GM21723 (cell line): ENCODE measurements at regions not wholly inside any gene's neighbourhood (a gene's known extent, or its start where the extent isn't known, plus 50 kb on each side); places are given as distances from the start of the nearest gene placed in this dataset.
"Not testable (repeated sequence)": the region's sequence is repeated elsewhere in the genome, so short reads cannot be mapped to it uniquely, and the experiment has no call there.

Source experiments
- ATAC-seq: cut with Tn5 transposase; IDR thresholded peaks from one replicate; pipeline ENCODE4 v1.9.1; 2021; ENCODE audit warnings: mild to moderate bottlenecking, moderate library complexity; ENCODE audit not compliant: unreplicated experiment

DNA sequence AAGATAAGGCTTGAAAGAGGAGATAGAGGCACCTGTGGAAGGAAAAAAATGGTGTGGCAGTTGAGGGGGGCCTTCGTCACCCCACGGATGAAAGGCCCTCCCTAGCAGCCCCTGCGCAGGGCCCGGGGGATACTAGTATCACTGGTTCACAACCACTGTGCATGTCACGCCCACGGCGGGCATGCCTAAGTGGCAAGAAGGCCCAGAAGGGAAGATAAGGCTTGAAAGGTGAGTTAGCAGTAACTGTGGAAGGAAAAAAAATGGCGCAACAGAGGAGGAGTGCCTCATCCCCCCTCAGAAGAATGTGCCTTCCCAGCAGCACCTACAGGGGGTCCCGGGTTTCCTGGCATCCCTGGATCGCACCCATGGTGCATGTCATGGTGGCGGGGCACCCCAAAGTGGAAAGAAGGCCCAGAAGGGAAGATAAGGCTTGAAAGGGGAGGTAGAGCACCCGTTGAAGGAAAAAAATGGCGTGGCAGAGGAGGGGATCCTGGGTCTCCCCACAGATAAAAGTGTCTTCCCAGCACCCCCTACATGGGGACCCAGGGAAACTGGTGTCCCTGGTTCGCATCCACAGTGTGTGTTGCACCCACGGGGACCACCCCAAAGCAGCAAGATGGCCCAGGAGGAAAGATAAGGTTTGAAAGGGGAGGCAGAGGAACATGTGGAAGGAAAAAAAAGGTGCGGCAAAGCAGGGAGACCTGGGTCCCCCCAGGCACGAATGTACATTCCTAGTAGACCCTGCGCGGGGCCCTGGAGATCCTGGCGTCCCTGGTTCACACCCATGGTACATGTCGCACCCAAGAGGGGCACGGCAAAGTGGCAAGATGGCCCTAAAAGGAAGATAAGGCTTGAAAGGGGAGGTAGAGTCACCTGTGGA is 279.2 kb downstream of the ALG10 start:
- no peak for ATAC-seq

DNA sequence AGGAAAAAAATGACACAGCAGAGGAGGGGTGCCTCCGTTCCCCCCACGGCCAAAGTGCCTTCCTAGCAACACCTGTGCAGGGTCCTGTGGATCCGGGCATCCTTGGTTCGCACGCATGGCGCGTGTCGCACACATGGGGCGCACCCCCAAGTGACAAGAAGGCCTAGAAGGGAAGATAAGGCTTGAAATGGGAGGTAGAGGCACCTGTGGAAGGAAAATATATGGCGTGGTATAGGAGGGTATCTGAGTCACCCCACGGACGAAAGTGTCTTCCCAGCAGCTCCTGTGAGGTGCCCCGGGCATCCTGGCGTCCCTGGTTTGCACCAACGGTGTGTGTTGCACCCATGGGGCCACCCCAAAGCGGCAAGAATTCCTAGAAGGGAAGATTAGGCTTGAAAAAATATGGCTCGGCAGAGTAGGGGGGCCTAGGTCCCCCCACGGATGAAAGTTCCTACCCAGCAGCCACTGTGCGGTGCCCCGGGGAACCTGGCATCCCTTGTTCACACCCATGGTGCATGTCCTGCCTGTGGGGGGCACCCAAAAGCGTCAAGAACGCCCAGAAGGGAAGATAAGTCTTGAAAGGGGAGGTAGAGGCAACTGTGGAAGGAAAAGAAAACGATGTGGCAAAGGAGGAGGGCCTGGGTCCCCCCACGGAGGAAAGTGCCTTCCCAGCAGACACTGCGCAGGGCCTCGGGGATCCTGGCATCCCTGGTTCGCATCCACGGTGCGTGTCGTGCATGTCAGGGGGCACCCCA is 280.0 kb downstream of the ALG10 start:
- ATAC-seq, result no peak

DNA sequence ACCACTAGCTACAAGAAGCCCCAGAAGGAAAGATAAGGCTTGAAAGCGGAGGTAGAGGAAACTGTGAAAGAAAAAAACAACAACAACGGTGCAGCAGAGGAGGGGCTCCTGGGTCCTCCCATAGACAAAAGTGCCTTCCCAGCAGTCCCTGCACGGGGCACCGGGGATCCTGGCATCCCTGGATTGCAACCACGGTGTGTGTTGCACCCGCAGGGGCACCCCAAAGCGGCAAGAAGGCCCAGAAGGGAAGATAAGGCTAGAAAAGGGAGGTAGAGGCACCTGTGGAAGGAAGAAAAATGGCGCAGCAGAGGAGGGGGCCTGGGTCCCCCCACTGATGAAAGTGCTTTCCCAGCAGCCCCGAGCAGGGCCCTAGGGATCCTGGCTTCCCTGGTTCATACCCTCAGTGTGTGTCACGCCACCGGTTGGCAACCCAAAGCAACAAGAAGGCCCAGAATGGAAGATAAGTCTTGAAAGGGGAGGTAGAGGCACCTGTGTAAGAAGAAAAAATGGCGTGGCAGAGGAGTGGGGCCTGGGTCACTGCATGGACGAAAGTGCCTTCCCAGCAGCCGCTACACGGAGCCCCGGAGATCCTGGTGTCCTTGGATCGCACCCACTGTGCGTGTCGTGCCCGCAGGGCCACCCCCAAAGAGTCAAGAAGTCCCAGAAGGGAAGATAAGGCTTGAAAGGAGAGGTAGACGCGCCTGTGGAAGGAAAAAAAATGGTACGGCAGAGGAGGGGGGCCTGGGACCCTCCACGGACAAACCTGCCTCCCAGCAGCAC is 281.0 kb downstream of the ALG10 start:
- no peak for ATAC-seq

DNA sequence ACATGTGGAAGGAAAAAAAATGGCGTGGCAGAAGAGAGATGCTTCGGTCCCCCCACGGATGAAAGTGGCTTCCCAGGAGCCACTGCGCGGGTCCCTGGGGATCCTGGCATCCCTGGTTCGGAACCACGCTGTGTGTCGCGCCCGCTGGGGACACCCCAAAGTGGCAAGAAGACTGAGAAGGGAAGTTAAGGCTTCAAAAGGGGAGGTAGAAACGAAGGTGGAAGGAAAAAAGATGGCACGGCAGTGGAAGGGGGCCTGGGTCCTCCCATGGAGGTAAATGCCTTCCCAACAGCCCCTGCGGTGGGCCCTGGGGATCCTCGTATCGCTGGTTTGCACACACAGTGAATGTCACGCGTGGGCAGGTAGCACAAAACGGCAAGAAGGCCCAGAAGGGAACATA is 281.7 kb downstream of the ALG10 start:
- no peak for ATAC-seq

DNA sequence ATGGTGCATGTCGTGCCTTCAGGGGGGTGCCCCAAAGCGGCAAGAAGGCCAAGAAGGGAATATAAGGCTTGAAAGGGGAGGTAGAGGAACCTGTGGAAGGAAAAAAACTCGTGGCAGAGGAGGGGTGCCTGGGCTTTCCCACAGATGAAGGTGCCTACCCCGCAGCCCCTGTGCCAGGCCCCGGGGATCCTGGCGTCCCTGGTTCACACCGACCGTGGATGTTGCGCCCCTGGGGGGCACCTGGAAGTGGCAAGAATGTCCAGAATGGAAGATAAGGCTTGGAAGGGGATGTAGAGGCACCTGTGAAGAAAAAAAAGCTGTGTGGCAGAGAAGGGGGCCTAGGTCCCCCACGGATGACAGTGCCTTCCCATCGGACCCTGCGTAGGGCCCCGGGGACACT is 282.2 kb downstream of the ALG10 start:
- no peak for ATAC-seq

DNA sequence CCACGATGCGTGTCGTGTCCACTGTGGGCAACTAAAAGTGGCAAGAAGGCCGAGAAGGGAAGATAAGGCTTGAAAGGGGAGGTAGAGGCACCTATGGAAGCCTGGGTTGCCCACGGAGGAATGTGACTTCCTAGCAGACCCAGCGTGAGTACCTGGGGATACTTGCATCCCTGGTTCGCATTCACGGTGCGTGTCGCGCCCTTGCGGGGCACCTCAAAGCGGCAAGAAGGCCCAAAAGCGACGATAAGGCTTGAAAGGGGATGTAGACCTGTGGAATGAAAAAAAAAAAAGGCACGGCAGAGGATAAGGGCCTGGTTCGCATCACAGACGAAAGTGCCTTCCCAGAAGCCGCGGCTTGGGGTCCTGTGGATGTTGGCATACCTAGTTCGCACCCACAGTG is 282.9 kb downstream of the ALG10 start:
- ATAC-seq, result no peak

DNA sequence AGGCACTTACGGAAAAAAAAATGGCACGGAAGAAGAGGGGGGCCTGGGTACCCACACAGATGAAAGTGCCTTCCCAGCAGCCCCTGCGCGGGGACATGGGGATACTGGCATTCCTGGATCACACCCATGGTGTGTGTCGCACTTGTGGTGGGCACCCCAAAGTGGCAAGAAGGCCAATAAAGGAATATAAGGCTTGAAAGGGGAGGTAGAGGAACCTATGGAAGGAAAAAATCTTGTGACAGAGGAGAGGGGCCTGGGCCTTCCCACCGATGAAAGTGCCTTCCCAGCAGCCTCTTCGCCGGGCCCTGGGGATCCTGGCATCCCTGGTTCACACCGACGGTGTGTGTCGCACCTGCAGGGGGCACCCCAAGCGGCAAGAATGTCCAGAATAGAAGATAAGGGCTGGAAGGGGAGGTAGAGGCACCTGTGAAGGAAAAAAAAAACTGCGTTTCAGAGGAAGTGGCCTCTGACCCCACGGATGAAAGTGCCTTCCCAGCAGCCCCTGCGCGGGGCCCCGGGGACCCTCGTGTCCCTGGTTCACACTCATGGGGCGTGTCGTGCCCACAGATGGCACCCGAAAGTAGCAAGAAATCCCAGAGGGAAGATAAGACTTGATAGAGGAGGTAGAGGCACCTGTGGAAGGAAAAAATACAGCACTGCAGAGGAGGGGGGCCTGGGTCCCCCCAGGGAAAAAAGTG is 284.0 kb downstream of the ALG10 start:
- ATAC-seq, result no peak

DNA sequence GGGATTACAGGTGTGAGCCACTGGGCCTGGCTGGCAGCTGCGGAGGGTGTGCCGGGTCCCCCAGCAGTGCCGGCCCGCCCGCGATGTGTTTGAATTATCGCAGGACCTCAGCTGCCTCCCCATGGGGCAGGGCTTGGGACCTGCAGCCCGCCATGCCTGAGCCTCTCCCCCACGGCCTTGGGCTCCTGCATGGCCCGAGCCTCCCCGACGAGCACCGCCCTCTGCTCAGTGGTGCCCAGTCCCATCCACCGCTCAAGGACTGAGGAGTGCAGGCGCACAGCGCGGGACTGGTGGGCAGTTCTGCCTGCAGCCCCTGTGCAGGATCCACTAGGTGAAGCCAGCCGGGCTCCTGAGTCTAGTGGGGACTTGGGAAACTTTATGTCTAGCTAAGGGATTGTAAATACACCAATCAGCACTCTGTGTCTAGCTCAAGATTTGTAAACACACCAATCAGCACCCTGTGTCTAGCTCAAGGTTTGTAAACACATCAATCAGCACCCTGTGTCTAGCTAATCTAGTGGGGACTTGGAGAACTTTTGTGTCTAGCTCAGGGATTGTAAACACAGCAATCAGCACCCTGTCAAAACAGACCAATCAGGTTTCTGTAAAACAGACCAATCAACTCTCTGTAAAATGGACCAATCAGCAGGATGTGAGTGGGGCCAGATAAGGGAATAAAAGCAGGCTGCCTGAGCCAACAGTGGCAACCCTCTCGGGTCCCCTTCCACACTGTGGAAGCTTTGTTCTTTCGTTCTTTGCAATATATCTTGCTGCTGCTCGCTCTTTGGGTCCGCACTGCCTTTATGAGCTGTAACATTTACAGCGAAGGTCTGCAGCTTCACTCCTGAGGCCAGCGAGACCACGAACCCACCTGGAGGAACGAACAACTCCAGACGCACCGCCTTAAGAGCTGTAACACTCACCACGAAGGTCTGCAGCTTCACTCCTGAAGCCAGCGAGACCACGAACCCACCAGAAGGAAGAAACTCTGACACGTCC is 287.8 kb downstream of the ALG10 start:
- not testable (repeated sequence) for ATAC-seq

DNA sequence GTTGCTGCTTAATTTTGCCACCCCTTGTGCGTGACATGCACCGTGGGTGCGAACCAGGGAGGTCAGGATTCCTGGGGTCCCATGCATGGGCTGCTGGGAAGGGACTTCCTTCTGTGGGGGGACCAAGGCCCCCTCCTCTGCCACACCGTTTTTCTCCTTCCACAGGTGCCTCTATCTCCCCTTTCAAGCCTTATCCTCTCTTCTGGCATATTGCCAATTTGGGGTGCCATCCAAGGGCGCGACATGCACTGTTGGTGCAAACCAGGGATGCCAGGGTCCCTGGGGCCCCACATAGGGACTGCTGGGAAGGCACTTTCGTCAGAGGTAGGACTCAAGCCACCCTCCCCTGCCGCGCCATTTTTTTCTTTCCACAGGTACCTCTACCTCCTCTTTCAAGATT is 289.0 kb downstream of the ALG10 start:
- ATAC-seq, result no peak

DNA sequence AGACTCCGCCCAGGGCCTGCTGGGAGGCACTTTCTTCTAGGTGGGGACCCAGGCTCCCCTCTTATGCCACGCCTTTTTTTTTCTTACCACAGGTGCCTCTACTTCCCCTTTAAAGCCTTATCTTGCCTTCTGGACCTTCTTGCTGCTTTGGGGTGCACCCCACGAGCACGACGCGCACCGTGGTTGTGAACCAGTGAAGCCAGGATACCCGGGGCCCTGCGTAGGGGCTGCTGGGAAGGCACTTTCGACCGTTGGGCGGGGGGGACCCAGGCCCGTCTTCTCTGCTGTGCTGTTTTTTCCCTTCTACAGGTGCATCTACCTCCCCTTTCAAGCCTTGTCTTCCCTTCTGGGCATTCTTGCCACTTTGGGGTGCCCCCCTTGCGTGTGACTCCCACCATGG is 305.4 kb downstream of the ALG10 start:
- ATAC-seq, result no peak

DNA sequence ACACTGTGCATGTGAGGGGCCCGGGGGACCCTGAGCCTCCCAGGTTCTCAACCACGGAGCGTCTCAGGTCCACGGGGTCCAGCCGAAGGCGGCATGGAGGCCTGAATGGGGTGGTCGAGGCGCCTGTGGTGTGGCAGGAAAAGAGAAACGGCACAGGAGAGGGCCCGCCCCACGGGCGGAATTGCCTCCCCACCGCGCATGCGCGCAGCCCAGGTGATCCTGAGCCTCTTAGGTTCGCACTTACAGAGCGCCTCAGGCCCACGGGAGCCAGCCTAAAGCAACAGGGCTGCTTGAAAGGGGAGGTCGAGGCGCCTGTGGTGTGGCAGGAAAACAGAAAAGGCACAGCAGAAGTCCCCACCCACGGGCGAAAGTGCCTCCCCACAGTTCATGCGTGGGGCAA is 311.0 kb downstream of the ALG10 start:
- no peak for ATAC-seq

DNA sequence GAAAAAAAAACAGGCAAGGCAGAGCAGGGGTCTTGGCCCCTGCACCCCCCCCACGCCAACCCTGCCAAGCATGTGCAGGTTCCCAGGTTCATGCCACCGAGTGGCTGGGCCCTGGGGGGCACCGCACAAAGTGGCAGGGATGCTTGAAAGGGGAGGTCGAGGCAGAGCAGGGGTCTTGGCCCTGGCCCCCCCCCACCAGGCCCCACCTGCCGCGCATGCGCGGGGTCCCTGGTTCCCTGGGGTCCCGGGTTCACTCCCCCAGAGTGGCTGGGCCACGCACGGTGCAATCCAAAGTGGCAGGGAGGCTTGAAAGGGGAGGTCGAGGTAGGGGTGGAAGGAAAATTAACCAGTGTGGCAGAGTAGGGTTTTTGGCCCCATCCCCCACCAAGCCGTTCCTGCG is 312.2 kb downstream of the ALG10 start:
- ATAC-seq, result no peak

DNA sequence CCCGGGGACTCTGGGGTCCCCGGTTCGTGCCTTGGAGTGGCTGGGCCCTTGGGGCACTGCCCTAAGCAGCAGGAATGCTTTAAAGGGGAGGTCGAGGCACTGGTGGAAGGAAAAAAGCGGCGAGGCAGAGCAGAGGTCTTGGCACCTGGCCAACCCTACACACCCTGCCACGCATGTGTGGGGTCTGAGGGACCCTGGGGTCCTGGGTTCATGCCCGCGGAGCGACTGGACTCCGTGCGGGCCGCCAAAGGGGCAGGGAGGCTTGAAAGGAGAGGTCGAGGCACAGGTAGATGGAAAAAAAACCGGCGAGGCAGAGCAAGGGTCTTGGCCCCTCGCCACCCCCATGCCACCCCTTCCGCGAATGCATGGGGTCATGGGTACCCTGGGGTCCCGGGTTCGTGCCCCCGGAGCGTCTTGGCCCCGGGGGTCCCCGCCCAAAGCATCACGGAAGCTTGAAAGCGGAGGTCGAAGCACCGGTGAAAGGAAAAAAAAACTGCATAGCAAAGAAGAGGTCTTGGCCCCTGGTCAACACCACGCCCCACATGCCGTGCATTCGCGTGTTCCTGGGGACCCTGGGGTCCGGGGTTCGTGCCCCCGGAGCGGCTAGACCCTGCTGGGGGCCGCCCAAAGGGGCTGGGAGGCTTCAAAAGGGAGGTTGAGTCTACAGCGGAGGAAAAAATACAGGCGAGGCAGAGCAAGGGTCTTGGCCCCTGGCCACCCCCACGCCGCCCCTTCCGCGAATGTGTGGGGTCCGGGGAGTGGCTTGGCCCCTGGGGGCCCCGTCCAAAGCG is 312.9 kb downstream of the ALG10 start:
- ATAC-seq, result no peak

DNA sequence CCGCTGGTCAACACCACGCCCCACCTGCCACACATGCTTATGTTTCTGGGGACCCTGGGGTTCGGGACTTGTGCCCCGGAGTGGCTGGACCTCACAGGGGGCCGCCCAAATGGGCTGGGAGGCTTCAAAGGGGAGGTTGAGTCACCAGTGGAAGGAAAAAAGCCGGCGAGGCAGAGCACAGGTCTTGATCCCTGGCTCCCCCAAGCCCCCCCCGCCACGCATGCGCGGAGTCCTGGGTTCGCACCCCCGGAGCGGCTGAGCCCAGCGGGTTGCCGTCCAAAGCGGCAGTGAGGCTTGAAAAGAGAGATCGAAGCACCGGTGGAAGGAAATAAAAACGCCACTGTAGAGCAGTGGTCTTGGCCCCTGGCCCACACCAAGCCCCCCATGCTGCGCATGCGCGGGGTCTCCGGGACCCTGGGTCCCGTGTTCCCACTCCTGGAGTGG is 313.5 kb downstream of the ALG10 start:
- ATAC-seq, result no peak

DNA sequence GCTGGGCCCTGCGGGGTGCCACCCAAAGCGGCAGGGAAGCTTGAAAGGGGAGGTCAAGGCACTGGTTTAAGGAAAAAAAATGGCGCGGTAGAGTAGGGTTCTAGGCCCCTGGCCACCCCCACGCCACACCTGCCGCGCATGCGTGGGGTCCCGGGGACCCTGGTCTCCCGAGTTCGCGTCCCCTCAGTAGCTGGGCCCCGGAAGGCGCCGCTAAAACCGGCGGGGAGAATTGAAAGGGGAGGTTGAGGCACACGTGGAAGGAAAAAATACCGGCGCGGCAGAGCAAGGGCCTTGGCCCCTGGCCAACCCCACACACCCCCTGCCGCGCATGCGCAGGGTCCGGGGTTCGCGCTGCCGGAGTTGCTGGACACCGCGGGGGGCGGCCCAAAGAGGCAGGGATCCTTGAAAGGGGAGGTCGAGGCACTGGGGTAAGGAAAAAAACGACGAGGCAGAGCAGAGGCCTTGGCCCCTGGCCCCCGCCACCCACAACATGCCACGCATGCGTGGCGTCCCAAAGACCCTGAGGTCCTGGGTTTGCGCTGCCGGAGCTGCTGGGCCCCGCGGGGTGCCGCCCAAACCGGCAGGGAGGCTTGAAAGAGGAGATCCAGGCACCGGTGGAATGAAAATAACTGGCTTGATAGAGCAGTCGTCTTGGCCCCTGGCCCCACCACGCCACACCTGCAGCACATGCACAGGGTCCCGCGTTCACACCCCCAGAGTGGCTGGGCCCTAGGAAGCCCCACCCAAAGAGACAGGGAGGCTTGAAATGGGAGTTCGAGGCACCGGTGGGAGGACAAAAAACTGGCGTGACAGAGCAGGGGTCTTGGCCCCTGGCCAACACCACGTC is 314.5 kb downstream of the ALG10 start:
- ATAC-seq, result no peak

DNA sequence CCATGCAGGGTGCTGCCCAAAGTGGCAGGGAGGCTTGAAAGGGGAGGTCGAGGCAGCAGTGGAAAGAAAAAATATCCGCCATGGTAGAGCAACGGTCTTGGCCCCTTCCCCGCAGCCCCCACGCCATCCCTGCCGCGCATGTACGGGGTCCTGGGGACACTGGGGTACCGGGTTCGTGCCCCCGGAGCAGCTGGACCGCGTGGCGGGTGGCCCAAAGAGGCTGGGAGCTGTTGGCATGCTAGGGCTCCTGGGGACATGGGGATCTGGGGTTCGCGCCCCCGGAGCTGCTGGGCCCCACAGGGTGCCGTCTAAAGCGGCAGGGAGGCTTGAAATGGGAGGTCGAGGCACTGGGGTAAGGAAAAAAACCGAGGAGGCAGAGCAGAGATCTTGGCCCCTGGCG is 316.5 kb downstream of the ALG10 start:
- ATAC-seq, result no peak

DNA sequence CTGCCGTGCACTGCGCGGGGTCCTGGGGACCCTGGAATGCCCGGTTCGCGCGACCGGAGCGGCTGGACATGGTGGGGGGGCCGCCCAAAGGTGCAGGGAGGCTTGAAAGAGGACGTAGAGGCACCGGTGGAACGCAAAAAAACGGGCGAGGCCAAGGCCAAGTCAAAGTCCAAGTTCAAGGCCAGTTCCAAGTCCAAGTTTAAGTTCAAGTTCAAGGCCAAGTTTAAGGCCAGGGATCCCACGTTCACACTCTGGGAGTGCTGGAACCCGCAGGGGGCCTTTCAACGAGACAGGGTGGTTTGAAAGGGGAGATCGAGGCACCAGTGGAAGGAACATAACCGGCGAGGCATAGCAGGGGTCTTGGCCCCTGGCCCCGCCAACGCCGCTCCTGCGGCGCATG is 317.6 kb downstream of the ALG10 start:
- no peak for ATAC-seq
